ENCODE measurements at regions not wholly inside any gene's neighbourhood (a gene's known extent, or its start where the extent isn't known, plus 50 kb on each side); places are given as distances from the start of the nearest gene placed in this dataset.

DNA sequence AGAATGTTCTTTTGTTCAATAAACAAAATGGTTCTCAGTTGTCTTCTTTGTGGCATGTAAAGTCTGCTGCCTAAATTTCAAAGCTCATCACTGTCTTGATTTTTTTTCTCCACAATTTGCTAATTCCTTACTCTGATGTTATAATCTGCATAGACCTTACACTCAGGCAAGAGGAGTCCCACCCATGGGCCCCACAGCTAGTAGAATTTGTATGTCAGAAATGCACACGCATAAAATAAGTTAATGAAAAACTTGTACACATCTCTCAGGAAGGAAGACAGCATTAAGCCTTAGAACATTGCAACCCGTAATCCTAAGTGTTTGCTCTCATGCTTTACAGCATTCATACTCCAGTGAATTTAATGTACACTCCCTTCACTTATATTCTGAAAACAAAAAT lies 280.8 kb downstream of the ATXN7L3B start:
- no peak for DNase-seq

DNA sequence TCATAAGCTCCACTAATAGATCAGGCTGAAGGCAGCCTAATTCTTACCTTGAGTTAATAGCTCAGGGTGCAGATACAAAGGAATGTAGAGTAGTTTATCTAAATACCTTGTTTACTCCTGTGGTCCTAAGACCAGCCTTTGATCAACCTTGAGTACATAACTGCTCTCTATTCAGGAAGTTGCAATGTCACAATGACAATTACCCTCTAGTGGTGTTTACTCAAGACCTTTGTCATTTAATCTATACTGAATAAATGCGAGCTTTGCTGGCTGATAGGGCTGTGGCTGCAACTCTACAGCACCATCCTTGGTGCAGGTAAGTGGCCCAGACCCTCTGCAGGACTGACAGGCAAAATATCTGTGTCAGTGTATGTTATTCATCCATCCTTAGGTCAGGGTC lies 282.7 kb downstream of the ATXN7L3B start:
- DNase-seq, result no peak

- no peak for DNase-seq
Observed at GRCh38 chr12:74836567-74836966, 298.9 kb downstream of the ATXN7L3B start.

- DNase-seq, result no peak
Observed at GRCh38 chr12:74846116-74846515, 308.5 kb downstream of the ATXN7L3B start.

GRCh38 chr12:74847169-74847568 lies 309.5 kb downstream of the ATXN7L3B start:
- no peak for DNase-seq

DNA sequence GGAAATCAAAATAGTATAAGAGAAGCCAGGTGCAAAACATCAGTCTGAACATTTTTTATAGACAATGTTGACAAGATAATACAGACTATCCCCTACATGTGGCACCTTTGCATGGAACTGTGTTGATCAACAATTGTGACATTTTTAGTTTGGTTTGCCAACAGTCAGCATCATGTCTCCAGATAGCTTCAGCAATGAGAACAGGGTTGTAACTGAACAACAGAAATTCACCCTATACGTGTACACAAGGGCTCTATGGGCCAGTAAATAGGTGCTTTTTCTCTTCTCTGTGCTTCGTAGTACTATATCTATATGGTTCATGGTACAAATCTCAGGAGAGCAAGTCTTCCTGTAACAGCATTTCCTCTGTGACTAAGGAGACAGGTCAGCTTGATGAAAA lies 310.4 kb downstream of the ATXN7L3B start:
- DNase-seq, result no peak

DNA sequence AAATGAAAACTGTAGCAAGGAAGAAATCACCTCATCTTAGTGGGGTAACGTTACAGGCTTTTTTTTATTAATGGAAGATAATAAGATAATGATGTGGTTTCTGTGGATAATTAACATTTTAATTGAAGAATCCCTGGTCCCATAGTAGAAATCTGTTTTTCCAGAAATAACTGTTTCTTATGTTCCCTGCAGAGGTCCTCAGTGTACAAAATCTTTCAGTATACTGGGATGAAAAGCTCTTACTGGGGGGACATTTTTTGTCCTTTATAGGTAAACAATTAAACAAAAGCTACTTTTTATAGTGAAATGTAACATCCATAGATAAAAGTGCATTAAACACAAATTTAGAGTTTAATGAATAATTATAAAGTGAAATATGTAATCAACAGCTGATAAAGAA lies 312.2 kb downstream of the ATXN7L3B start:
- DNase-seq, result no peak

DNA sequence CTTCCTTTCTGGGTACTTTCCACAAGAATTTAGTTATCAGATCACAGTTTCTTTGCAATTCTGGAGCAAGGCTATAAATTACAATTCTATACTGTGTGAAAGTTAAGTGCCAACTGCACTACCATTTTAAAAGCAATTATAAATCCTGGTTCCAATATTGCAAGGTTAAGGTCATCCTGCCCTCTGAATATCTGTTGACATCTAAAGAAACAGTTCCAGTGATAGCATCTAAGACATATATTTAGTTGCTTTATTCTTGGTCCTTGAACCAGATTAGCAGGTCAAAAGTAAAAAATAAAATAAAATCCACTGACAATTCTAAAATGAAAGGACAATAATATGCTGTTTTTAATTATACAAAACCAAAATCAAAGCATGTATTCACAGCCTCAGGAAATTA lies 334.2 kb downstream of the ATXN7L3B start:
- no peak for DNase-seq

DNA sequence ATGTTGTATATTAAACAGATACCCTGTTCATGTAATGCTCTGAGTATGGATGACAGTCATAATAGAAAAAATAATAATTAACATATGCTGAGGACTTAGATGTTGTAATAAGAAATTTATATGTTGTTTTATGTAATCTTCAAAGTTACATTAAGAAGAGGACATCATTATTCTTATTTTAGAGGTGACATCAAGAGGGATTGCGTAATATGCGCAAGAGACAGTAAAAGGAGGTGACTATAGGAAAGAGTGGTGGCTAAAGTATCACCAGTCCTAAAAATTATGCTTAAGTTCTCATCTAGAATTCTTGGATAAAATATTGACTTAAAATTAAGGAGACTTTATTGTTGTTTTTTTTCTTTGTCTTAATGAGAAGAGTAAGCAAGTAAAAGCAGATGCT lies 323.9 kb downstream of the KCNC2 start:
- no peak for DNase-seq

- DNase-seq, result peak in 1 of 5 experiments; percentile 11
Observed at GRCh38 chr12:74889073-74889472, 320.6 kb downstream of the KCNC2 start.

DNA sequence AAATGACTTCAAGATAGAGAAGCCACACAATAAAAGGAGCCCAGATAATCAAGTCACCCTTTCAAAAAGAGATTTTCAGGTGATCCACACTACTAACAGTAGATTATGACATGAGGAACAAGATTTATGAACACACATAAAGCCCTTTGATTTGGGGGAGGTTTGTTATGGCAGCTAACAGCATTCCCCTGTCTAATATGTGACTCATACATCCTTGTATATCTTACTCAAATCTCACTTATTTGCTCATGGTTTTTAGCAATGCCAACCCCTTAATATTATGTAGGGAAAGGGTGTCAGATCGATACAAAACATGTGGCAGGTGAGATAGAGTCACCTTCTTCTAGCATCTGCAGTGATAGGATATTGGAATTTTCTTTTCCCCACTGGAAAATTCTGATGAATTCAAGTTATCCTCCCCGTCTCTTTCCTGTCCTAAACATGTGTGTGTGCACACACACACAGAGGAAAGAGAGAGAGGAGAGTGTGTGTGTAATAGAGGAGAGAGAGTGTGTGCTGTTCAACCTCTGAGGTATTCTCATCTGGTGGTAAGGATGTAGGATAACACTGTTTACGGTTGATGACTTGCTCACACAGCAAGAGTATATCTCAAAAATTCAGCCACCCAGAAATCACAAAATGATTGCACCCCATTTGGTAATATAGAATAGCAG lies 319.9 kb downstream of the KCNC2 start:
- peak in 1 of 5 experiments; percentile 61 for DNase-seq

DNA sequence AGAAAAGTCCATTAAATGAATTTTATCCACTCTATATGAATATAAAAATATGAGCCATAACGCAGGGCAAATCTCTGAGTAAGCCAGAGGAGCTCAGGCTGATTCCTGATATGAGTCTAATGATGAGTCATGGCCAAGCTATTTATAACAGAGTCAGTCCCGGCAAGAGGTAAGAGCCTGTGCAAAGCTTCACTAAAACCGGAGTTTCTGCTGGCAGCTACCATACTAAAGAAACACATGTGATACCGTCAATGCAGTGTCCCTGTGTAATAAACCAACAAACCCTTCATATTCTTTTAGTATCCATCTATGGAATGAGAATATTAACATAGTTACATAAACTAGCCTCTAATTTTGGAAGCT lies 319.4 kb downstream of the KCNC2 start:
- peak in 1 of 5 experiments; percentile 74 for DNase-seq

DNA sequence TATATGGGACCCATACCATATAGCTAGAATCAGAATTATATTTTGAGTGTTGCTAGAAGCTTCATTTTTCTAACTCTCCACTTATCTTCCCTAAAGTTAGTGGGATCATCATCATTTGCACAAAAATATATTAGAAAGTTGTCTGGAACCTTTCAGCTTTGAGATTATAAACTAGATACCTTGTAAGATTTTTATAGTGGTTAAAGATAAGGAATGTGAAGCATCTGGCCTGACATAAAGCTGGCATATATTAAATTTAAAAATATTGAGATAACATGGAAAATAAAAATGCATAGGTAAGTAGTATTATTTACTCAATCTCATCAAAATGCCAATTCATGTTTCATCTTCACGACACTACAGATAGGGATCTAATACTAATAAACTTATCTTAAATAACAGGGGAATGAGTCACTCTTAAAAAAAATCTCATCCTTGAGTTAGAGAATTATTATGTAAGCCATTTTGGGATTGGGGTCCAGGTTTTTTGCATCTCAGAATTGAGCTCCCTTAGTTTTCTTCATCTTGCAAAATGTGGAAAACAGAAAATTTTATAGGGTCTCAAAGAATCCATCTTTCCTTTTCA lies 318.5 kb downstream of the KCNC2 start:
- no peak for DNase-seq

GRCh38 chr12:74892057-74892633 lies 317.5 kb downstream of the KCNC2 start:
- DNase-seq, result no peak

GRCh38 chr12:74896186-74896585 lies 313.5 kb downstream of the KCNC2 start:
- no peak for DNase-seq

- peak in 1 of 5 experiments; percentile 74 for DNase-seq
Observed at GRCh38 chr12:74897425-74898211, 312.0 kb downstream of the KCNC2 start.

DNA sequence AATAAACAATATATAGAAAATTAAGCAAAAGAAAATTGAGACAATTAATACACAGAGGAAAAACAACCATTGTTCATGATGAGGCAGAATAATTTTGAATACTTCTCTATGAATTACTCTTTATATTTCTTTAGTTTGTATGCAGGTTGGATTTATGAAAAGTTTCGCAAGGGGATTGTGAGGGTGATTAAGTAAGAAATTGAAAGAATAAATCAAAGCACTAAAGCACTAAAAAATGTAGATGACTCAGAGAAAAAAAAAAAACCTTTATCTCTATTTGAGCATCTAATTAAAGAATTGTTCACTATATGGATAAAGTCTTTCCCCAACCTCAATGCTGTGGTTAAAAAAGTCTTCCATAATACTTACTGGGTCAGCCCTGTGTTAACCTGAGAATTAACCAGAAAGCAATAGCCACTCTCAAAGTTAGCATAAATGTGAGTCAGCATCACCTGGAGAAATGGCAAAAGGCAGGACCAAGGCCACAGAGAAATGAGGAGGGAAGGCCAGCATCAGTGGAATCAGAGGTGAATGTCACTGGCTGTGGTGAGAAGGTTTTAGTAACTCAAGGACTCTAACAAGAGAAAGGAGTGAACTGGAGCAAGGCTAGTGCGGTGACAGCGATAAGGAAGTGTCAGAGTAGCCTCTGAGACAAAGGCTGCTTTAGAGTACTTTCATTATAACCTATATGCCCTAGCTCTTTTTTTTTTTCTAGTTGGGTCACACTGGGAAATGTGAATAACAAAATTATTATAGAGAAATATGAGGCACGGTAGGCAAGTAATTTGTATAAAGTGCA lies 310.4 kb downstream of the KCNC2 start:
- DNase-seq, result no peak

DNA sequence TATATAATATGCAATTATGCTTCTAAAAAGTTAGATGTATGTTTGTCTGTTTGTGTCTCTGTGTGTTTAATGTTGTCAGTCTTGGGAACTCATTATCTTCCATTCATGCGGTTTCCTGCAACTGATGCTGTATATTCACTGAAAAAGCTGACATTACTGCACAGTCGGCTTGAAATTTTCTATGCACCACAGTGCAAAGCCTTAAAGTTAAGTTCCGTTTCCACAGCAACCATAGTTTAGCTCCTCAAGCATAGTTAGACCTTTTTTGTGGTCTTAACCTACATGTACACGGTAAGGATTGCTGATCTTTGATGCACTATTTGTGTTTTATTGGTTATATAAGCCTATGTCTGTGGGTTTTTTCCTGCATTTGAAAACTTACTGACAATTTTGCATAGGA lies 309.4 kb downstream of the KCNC2 start:
- peak in 2 of 5 experiments; percentile 15 to 72 for DNase-seq

DNA sequence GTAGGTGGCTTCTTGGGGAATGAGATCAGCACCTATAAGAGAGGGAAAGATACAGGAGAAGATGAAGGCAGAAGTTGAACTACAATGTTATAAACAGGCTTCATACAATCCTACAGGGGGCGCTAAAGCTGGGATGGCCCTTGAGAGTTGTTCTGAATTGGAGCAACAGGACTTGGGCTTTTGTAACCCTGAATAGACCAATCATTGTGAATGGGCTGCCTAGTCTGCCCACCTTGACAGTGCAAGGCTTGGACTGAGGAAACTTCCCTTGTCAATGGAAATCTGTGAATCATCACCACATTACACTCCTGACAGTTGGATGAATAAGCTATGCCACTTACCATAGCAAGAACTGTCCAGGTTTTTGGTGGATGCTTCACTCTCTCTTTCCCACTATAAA lies 306.1 kb downstream of the KCNC2 start:
- no peak for DNase-seq

GRCh38 chr12:74906224-74906623 lies 303.4 kb downstream of the KCNC2 start:
- no peak for DNase-seq

- DNase-seq, result no peak
Observed at GRCh38 chr12:74910831-74911230, 298.8 kb downstream of the KCNC2 start.

GRCh38 chr12:74914378-74914777 lies 295.3 kb downstream of the KCNC2 start:
- no peak for DNase-seq

DNA sequence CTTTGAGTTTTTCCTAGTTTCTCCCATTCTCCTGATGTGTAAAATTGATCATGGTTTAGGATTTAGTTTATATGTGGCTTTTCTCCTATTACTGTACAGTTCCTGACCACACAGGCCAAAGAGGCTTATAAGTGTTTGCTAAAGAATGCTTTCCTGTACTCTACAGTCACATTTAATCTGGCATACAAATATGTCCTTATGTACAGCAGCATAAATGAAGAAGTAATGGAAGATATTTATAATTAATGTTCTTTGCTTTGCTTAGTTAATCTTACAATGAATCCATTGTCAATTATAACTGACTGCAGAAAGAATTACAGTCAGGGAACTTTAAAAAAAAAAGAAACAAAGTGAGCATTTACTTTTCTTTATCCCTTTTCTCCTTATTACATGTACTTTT lies 293.9 kb downstream of the KCNC2 start:
- no peak for DNase-seq
